CD14-positive monocyte (primary cell): ENCODE measurements at regions not wholly inside any gene's neighbourhood (a gene's known extent, or its start where the extent isn't known, plus 50 kb on each side); places are given as distances from the start of the nearest gene placed in this dataset.

Source experiments
- DNase-seq, 3 donors: peaks; one replicate each; pipeline ENCODE4 v3.0.0-alpha.2; 2011 to 2022
- H2AFZ ChIP-seq: 2 replicates; pipeline ENCODE4 v1.6.0; 2012; ENCODE audit warnings: mild to moderate bottlenecking, low read depth, low read length, inconsistent platforms; ENCODE audit not compliant: insufficient read depth, poor library complexity, severe bottlenecking
- H3K27ac ChIP-seq, 2 donors: 1 replicate in 1 of 2; 2 replicates in 1 of 2; pipeline ENCODE4 v1.5.1; 2012 to 2013; ENCODE audit warnings: low read length in 2 of 2, control low read depth in 1 of 2, inconsistent platforms in 1 of 2, low read depth in 1 of 2, mild to moderate bottlenecking in 1 of 2
- H3K27me3 ChIP-seq, 2 donors: one replicate each; pipeline versions ENCODE4 v1.6.0 to v1.6.1; 2011 to 2013; ENCODE audit warnings: low read length in 2 of 2; ENCODE audit not compliant: control insufficient read depth in 2 of 2, insufficient read depth in 2 of 2
- H3K36me3 ChIP-seq, 2 donors: replicated peaks in 1 of 2; 1 replicate in 1 of 2; 2 replicates in 1 of 2; pipeline versions ENCODE4 v1.5.1 to v1.6.1; 2012 to 2013; ENCODE audit warnings: low read length in 2 of 2, control low read depth in 1 of 2, inconsistent platforms in 1 of 2, mild to moderate bottlenecking in 1 of 2; ENCODE audit not compliant: insufficient read depth in 2 of 2, control insufficient read depth in 1 of 2
- H3K4me1 ChIP-seq, 2 donors: 1 replicate in 1 of 2; 2 replicates in 1 of 2; pipeline versions ENCODE4 v1.5.1 to v1.6.1; 2012 to 2013; ENCODE audit warnings: low read length in 2 of 2, control low read depth in 1 of 2, inconsistent platforms in 1 of 2, mild to moderate bottlenecking in 1 of 2, moderate library complexity in 1 of 2; ENCODE audit not compliant: insufficient read depth in 2 of 2, control insufficient read depth in 1 of 2
- H3K4me2 ChIP-seq: replicated peaks from 2 replicates; pipeline ENCODE3; 2012; ENCODE audit warnings: low read length, moderate library complexity, mild to moderate bottlenecking; ENCODE audit not compliant: poor library complexity, severe bottlenecking; ENCODE audit errors: extremely low read depth
- H3K4me3 ChIP-seq, 3 experiments: fragments of 200-600 bp in 1 of 3; sonication (generic) in 1 of 3; replicated peaks in 1 of 3; 1 replicate in 2 of 3; 2 replicates in 1 of 3; pipeline ENCODE4 v1.5.1; 2011 to 2013; ENCODE audit warnings: low read length in 3 of 3, mild to moderate bottlenecking in 3 of 3, control low read depth in 2 of 3, low read depth in 2 of 3, inconsistent platforms in 1 of 3, moderate library complexity in 1 of 3
- H3K79me2 ChIP-seq: 2 replicates; pipeline ENCODE4 v1.6.0; 2012; ENCODE audit warnings: mild to moderate bottlenecking, control low read depth, inconsistent platforms, low read length, moderate library complexity; ENCODE audit not compliant: insufficient read depth
- H3K9ac ChIP-seq: 2 replicates; pipeline ENCODE4 v1.6.0; 2017; ENCODE audit warnings: low read length, mild to moderate bottlenecking; ENCODE audit not compliant: insufficient read depth, poor library complexity, severe bottlenecking
- H3K9me3 ChIP-seq, 2 donors: replicated peaks in 1 of 2; 1 replicate in 1 of 2; 2 replicates in 1 of 2; pipeline versions ENCODE4 v1.5.1 to v1.6.1; 2012 to 2013; ENCODE audit warnings: low read length in 2 of 2, control low read depth in 1 of 2; ENCODE audit not compliant: control insufficient read depth in 1 of 2, insufficient read depth in 1 of 2
- H4K20me1 ChIP-seq: 2 replicates; pipeline ENCODE4 v1.6.0; 2012; ENCODE audit warnings: mild to moderate bottlenecking, low read length, control low read depth, moderate library complexity; ENCODE audit not compliant: insufficient read depth
- H3K27ac Mint-ChIP-seq, 7 donors: one replicate each; pipeline ENCODE4 v1.8.0; 2020; ENCODE audit warnings: mild to moderate bottlenecking in 7 of 7, mixed read lengths in 7 of 7, moderate library complexity in 6 of 7, inconsistent platforms in 2 of 7
- H3K27me3 Mint-ChIP-seq, 3 donors: one replicate each; pipeline ENCODE4 v1.8.0; 2021 to 2022; ENCODE audit warnings: low read depth in 3 of 3, mild to moderate bottlenecking in 3 of 3, mixed read lengths in 3 of 3, moderate library complexity in 3 of 3, inconsistent platforms in 1 of 3
- H3K36me3 Mint-ChIP-seq, 2 donors: one replicate each; pipeline ENCODE4 v1.8.0; 2020; ENCODE audit warnings: mixed read lengths in 2 of 2, inconsistent platforms in 1 of 2, mild to moderate bottlenecking in 1 of 2
- H3K4me1 Mint-ChIP-seq: one replicate; pipeline ENCODE4 v1.8.0; 2020; ENCODE audit warnings: mild to moderate bottlenecking, mixed read lengths
- H3K4me3 Mint-ChIP-seq, 2 donors: one replicate each; pipeline ENCODE4 v1.8.0; 2020; ENCODE audit warnings: mild to moderate bottlenecking in 2 of 2, mixed read lengths in 2 of 2, moderate library complexity in 1 of 2
- H3K9me3 Mint-ChIP-seq, 7 donors: one replicate each; pipeline ENCODE4 v1.8.0; 2020 to 2022; ENCODE audit warnings: mixed read lengths in 7 of 7, mild to moderate bottlenecking in 6 of 7, moderate library complexity in 6 of 7, inconsistent platforms in 2 of 7
- WGBS: methylation state at CpG from one replicate; pipeline ENCODE4 v1.1.5; 2013; ENCODE audit warnings: missing lambda C conversion rate; ENCODE audit not compliant: insufficient coverage; 5-methylcytosine and 5-hydroxymethylcytosine counted together
- intact Hi-C, 2 donors: fragments of 100-400 bp; cut with micrococcal nuclease; formaldehyde crosslinking; loops; one replicate each; pipeline versions ENCODE4 v1.15.0 to v1.15.1; 2023
- TF ChIP-seq, protein P1 (sequence below): fragments of 200-600 bp; IDR thresholded peaks from one replicate; pipeline ENCODE4 v1.8.0; 2022; ENCODE audit warnings: antibody characterized with exemption, mild to moderate bottlenecking

- H3K4me1 ChIP-seq, result no peaks in the 10 kb centered on the region
- no peaks in the 10 kb centered on the region for H3K36me3 ChIP-seq
- WGBS, result no CpG with 5 or more reads among the region's 7 CpGs
- H3K79me2 ChIP-seq, result no peaks in the 10 kb centered on the region
- H3K9me3 ChIP-seq, result no peaks in the 10 kb centered on the region
- H3K27me3 ChIP-seq, result no peaks in the 10 kb centered on the region
- intact Hi-C loops, result no loop called here
- H3K4me2 ChIP-seq, result no peak overlapping the region
- H3K27ac ChIP-seq, result no peak overlapping the region
- TF ChIP-seq, protein P1, sequence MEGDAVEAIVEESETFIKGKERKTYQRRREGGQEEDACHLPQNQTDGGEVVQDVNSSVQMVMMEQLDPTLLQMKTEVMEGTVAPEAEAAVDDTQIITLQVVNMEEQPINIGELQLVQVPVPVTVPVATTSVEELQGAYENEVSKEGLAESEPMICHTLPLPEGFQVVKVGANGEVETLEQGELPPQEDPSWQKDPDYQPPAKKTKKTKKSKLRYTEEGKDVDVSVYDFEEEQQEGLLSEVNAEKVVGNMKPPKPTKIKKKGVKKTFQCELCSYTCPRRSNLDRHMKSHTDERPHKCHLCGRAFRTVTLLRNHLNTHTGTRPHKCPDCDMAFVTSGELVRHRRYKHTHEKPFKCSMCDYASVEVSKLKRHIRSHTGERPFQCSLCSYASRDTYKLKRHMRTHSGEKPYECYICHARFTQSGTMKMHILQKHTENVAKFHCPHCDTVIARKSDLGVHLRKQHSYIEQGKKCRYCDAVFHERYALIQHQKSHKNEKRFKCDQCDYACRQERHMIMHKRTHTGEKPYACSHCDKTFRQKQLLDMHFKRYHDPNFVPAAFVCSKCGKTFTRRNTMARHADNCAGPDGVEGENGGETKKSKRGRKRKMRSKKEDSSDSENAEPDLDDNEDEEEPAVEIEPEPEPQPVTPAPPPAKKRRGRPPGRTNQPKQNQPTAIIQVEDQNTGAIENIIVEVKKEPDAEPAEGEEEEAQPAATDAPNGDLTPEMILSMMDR, result no peak
- H3K4me3 ChIP-seq, result no peak overlapping the region
- H3K9ac ChIP-seq, result no peak overlapping the region
- H3K4me3 Mint-ChIP-seq, result no peak overlapping the region
- no peaks in the 10 kb centered on the region for H3K36me3 Mint-ChIP-seq
- no peaks in the 10 kb centered on the region for H4K20me1 ChIP-seq
- DNase-seq, result no peak
- H3K9me3 Mint-ChIP-seq, result peaks cover 0 to 6% (median 2%) of the 10 kb centered on the region in 7 donors
- no peaks in the 10 kb centered on the region for H3K27me3 Mint-ChIP-seq
- H3K4me1 Mint-ChIP-seq, result no peaks in the 10 kb centered on the region
- H2AFZ ChIP-seq, result no peak overlapping the region
- H3K27ac Mint-ChIP-seq, result no peak overlapping the region
Measured at GRCh38 chr3:35067750-35068149, 571.6 kb upstream of the ARPP21 start.

DNA sequence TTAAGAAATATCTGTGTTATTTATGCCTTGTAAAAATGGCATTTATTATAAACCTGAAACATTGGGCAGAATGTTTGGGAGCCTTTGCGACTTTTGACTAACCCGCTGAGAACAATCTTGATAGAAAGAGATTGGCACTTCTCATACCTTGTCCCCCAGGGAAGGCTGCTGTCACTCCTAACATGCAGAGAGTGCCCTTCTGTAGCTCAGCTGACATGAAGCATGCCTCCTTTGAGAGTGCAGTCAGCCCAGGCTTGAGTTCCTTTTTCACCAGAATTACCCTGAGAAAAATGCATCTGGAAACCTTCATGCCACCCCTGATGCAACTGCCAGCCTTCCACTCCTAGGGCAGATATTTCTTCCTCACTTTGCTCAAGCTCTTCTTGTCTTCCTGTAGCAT lies 569.2 kb upstream of the ARPP21 start:
- Mint-ChIP-seq H3K4me3 (no peak overlapping the region), H3K36me3 (no peaks in the 10 kb centered on the region), H3K27me3 (no peaks in the 10 kb centered on the region), H3K9me3 (peaks cover 0 to 6% (median 2%) of the 10 kb centered on the region in 7 donors), H3K27ac (no peak overlapping the region), H3K4me1 (no peaks in the 10 kb centered on the region)
- Histone ChIP-seq H3K27me3 (no peaks in the 10 kb centered on the region), H3K36me3 (no peaks in the 10 kb centered on the region), H3K4me2 (no peak overlapping the region), H3K9ac (no peak overlapping the region), H2AFZ (no peak overlapping the region), H3K9me3 (no peaks in the 10 kb centered on the region), H3K79me2 (no peaks in the 10 kb centered on the region), H3K4me3 (no peak overlapping the region), H3K27ac (no peak overlapping the region), H4K20me1 (no peaks in the 10 kb centered on the region), H3K4me1 (no peaks in the 10 kb centered on the region)
- TF ChIP-seq, protein P1, result no peak
- WGBS, result 100% methylated on average over 2 of the region's 2 CpGs
- intact Hi-C loops, result no loop called here
- DNase-seq, result no peak
